ENCODE measurements at regions not wholly inside any gene's neighbourhood (a gene's known extent, or its start where the extent isn't known, plus 50 kb on each side); places are given as distances from the start of the nearest gene placed in this dataset.

GRCh38 chr21:41597227-41597626 lies 89.3 kb upstream of the TMPRSS2 start:
- no peaks in the 10 kb centered on the region for H3K36me3 ChIP-seq
- no peaks in the 10 kb centered on the region for H3K9me3 ChIP-seq (ENCODE audit: low read depth)
- no peaks in the 10 kb centered on the region for H3K4me1 ChIP-seq (ENCODE audit: low read depth)
- TF ChIP-seq CTCF (IDR thresholded peaks at IDR 0.05; ENCODE audit: low read depth, low read length), result no peak
- H3K27me3 ChIP-seq, result no peaks in the 10 kb centered on the region
- H3K4me3 ChIP-seq, result no peak overlapping the region
- H3K27ac ChIP-seq, result no peak overlapping the region
- DNase-seq (ENCODE audit: low read depth in 1 of 2, low spot score in 1 of 2), result no peak

GRCh38 chr21:41596241-41596925 lies 88.4 kb upstream of the TMPRSS2 start:
- Histone ChIP-seq H3K4me1 (ENCODE audit: low read depth) (no peaks in the 10 kb centered on the region), H3K4me3 (no peak overlapping the region), H3K27ac (no peak overlapping the region), H3K36me3 (no peaks in the 10 kb centered on the region), H3K27me3 (no peaks in the 10 kb centered on the region), H3K9me3 (ENCODE audit: low read depth) (no peaks in the 10 kb centered on the region)
- no peak for DNase-seq (ENCODE audit: low read depth in 1 of 2, low spot score in 1 of 2)
- no peak for TF ChIP-seq CTCF (IDR thresholded peaks at IDR 0.05; ENCODE audit: low read depth, low read length)

- TF ChIP-seq CTCF (IDR thresholded peaks at IDR 0.05; ENCODE audit: low read depth, low read length), result no peak
- H3K36me3 ChIP-seq, result no peaks in the 10 kb centered on the region
- H3K9me3 ChIP-seq (ENCODE audit: low read depth), result no peaks in the 10 kb centered on the region
- H3K4me3 ChIP-seq, result no peak overlapping the region
- no peak overlapping the region for H3K27ac ChIP-seq
- H3K4me1 ChIP-seq (ENCODE audit: low read depth), result no peaks in the 10 kb centered on the region
- DNase-seq (ENCODE audit: low read depth in 1 of 2, low spot score in 1 of 2), result no peak
- H3K27me3 ChIP-seq, result no peaks in the 10 kb centered on the region
Measured at GRCh38 chr21:41594268-41594667, 86.3 kb upstream of the TMPRSS2 start.

GRCh38 chr21:41593760-41594138 lies 85.8 kb upstream of the TMPRSS2 start:
- no peaks in the 10 kb centered on the region for H3K4me1 ChIP-seq (ENCODE audit: low read depth)
- no peak for DNase-seq (ENCODE audit: low read depth in 1 of 2, low spot score in 1 of 2)
- TF ChIP-seq CTCF (IDR thresholded peaks at IDR 0.05; ENCODE audit: low read depth, low read length), result no peak
- no peaks in the 10 kb centered on the region for H3K27me3 ChIP-seq
- H3K4me3 ChIP-seq, result no peak overlapping the region
- no peaks in the 10 kb centered on the region for H3K36me3 ChIP-seq
- no peak overlapping the region for H3K27ac ChIP-seq
- no peaks in the 10 kb centered on the region for H3K9me3 ChIP-seq (ENCODE audit: low read depth)

- H3K9me3 ChIP-seq (ENCODE audit: low read depth), result no peaks in the 10 kb centered on the region
- no peak for DNase-seq (ENCODE audit: low read depth in 1 of 2, low spot score in 1 of 2)
- H3K27ac ChIP-seq, result no peak overlapping the region
- no peaks in the 10 kb centered on the region for H3K27me3 ChIP-seq
- no peaks in the 10 kb centered on the region for H3K36me3 ChIP-seq
- no peak overlapping the region for H3K4me3 ChIP-seq
- H3K4me1 ChIP-seq (ENCODE audit: low read depth), result no peaks in the 10 kb centered on the region
- no peak for TF ChIP-seq CTCF (IDR thresholded peaks at IDR 0.05; ENCODE audit: low read depth, low read length)
Measured at GRCh38 chr21:41593051-41593759, 85.2 kb upstream of the TMPRSS2 start.

Data from cardiac muscle cell (in vitro differentiated cells and primary cell).